22Rv1 (cell line): ENCODE measurements at regions not wholly inside any gene's neighbourhood (a gene's known extent, or its start where the extent isn't known, plus 50 kb on each side); places are given as distances from the start of the nearest gene placed in this dataset.

ENCODE experiments used
- CTCF ChIP-seq: fragments of 450-650 bp; IDR thresholded peaks from 2 replicates; pipeline ENCODE4 v1.5.1; 2017; ENCODE audit warnings: mild to moderate bottlenecking
- ZFX ChIP-seq: fragments of 450-650 bp; IDR thresholded peaks from 2 replicates; pipeline ENCODE4 v1.6.1; 2017; ENCODE audit warnings: antibody characterized with exemption, borderline replicate concordance

GRCh38 chr1:229199261-229200243 is 71.4 kb upstream of the RAB4A start:
- no peak for TF ChIP-seq CTCF
- TF ChIP-seq ZFX = no peak
